MCF 10A (cell line): ENCODE measurements at regions not wholly inside any gene's neighbourhood (a gene's known extent, or its start where the extent isn't known, plus 50 kb on each side); places are given as distances from the start of the nearest gene placed in this dataset.

Experiments
- BruUV-seq: library from RNA; stranded (reverse); fragments of 400-500 nt; replicated peaks from 2 replicates; lab custom pipeline; 2021; lab: Mats Ljungman, UMichigan
- CTCF ChIA-PET: fragments of 300-600 bp; sonication (Branson Sonifier 250); formaldehyde crosslinking; extraction: SDS; loops from one replicate; lab custom pipeline; 2021; ENCODE audit warnings: antibody characterized with exemption, inconsistent platforms; lab: Yijun Ruan, JAX
- POLR2A ChIA-PET: fragments of 300-600, 350-650 bp; sonication (Branson Sonifier 250); formaldehyde crosslinking; extraction: SDS; loops from one replicate; lab custom pipeline; 2020; ENCODE audit warnings: antibody characterized with exemption, inconsistent platforms; lab: Yijun Ruan, JAX
- DNase-seq: peaks from one replicate; pipeline ENCODE4 v3.0.0-alpha.2; 2018; ENCODE audit not compliant: unreplicated experiment
- H3K27ac Mint-ChIP-seq: one replicate; pipeline ENCODE4 v1.8.0; 2022; ENCODE audit warnings: mild to moderate bottlenecking, low read depth, mixed read lengths; ENCODE audit not compliant: unreplicated experiment
- H3K27me3 Mint-ChIP-seq: one replicate; pipeline ENCODE4 v1.8.0; 2022; ENCODE audit warnings: mixed read lengths; ENCODE audit not compliant: insufficient read depth, unreplicated experiment
- H3K36me3 Mint-ChIP-seq: one replicate; pipeline ENCODE4 v1.8.0; 2022; ENCODE audit warnings: mild to moderate bottlenecking, moderate library complexity, mixed read lengths; ENCODE audit not compliant: insufficient read depth, unreplicated experiment
- H3K4me1 Mint-ChIP-seq: one replicate; pipeline ENCODE4 v1.8.0; 2022; ENCODE audit warnings: mixed read lengths; ENCODE audit not compliant: insufficient read depth, unreplicated experiment
- H3K4me3 Mint-ChIP-seq: one replicate; pipeline ENCODE4 v1.8.0; 2022; ENCODE audit warnings: mild to moderate bottlenecking, moderate library complexity, mixed read lengths; ENCODE audit not compliant: unreplicated experiment
- H3K9me3 Mint-ChIP-seq: one replicate; pipeline ENCODE4 v1.8.0; 2022; ENCODE audit warnings: mixed read lengths; ENCODE audit not compliant: unreplicated experiment
- intact Hi-C: fragments of 100-400 bp; cut with micrococcal nuclease; formaldehyde crosslinking; loops from 2 replicates; pipeline ENCODE4 v1.14.1; 2022
- TF ChIP-seq, protein P1 (sequence below): fragments of 200-600 bp; IDR thresholded peaks from one replicate; pipeline ENCODE4 v1.8.0; 2022; ENCODE audit warnings: antibody characterized with exemption, mild to moderate bottlenecking; ENCODE audit not compliant: unreplicated experiment

- TF ChIP-seq, protein P1, sequence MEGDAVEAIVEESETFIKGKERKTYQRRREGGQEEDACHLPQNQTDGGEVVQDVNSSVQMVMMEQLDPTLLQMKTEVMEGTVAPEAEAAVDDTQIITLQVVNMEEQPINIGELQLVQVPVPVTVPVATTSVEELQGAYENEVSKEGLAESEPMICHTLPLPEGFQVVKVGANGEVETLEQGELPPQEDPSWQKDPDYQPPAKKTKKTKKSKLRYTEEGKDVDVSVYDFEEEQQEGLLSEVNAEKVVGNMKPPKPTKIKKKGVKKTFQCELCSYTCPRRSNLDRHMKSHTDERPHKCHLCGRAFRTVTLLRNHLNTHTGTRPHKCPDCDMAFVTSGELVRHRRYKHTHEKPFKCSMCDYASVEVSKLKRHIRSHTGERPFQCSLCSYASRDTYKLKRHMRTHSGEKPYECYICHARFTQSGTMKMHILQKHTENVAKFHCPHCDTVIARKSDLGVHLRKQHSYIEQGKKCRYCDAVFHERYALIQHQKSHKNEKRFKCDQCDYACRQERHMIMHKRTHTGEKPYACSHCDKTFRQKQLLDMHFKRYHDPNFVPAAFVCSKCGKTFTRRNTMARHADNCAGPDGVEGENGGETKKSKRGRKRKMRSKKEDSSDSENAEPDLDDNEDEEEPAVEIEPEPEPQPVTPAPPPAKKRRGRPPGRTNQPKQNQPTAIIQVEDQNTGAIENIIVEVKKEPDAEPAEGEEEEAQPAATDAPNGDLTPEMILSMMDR = no peak
- Mint-ChIP-seq H3K27ac (no peak overlapping the region), H3K36me3 (no peaks in the 10 kb centered on the region), H3K9me3 (no peaks in the 10 kb centered on the region), H3K27me3 (no peaks in the 10 kb centered on the region), H3K4me3 (no peak overlapping the region), H3K4me1 (no peaks in the 10 kb centered on the region)
- ChIA-PET CTCF (interaction anchor here (0.7 to 1.2 kb wide), 2 partner anchors 12 to 115 kb away, joined by 3 to 4 read pairs; no protein-coding TSS in a partner anchor), POLR2A (interaction anchor here (0.6 kb wide), 1 partner anchor 13 kb away, joined by 3 read pairs; no protein-coding TSS in a partner anchor)
- DNase-seq = no peak
- BruUV-seq = no TSS peak
- intact Hi-C loops = no loop called here
Observed at GRCh38 chr3:87375231-87375682, 98.9 kb upstream of the POU1F1 start.

- Mint-ChIP-seq H3K4me3 (no peak overlapping the region), H3K9me3 (no peaks in the 10 kb centered on the region), H3K27me3 (no peaks in the 10 kb centered on the region), H3K4me1 (no peaks in the 10 kb centered on the region), H3K36me3 (no peaks in the 10 kb centered on the region), H3K27ac (no peak overlapping the region)
- BruUV-seq = no TSS peak
- ChIA-PET CTCF (interaction anchor here (1.1 kb wide), 1 partner anchor 19 kb away, joined by 3 read pairs; no protein-coding TSS in a partner anchor), POLR2A (no interaction called here)
- TF ChIP-seq, protein P1 = no peak
- DNase-seq = no peak
- intact Hi-C loops = no loop called here
Observed at GRCh38 chr3:87370007-87370406, 93.6 kb upstream of the POU1F1 start.

GRCh38 chr3:87367736-87368135 is 91.4 kb upstream of the POU1F1 start:
- ChIA-PET POLR2A (no interaction called here), CTCF (no interaction called here)
- no peak for DNase-seq
- Mint-ChIP-seq H3K9me3 (no peaks in the 10 kb centered on the region), H3K27ac (no peak overlapping the region), H3K4me3 (no peak overlapping the region), H3K4me1 (no peaks in the 10 kb centered on the region), H3K27me3 (no peaks in the 10 kb centered on the region), H3K36me3 (no peaks in the 10 kb centered on the region)
- BruUV-seq = no TSS peak
- intact Hi-C loops = no loop called here
- TF ChIP-seq, protein P1 = no peak

DNA sequence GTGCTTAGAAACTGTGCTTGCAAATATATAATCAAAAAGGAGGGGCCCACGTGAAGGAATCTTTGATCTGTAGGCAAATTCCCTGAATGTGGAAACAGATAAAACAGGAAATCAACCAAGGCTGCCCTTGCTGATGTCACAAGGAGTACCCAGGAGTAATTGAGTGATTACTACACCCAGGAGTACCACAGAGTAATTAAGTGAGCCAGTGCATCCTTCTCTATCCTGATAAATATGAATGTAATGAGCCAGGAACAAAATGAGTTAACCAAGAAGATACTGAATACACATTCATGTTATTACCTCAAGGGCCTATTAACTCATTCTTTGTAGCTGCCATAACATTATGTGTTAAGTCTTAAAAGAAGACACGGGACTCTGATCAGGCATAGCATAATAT is 87.3 kb upstream of the POU1F1 start:
- TF ChIP-seq, protein P1 = no peak
- Mint-ChIP-seq H3K9me3 (no peaks in the 10 kb centered on the region), H3K4me1 (no peaks in the 10 kb centered on the region), H3K4me3 (no peak overlapping the region), H3K27ac (no peak overlapping the region), H3K27me3 (no peaks in the 10 kb centered on the region), H3K36me3 (no peaks in the 10 kb centered on the region)
- no peak for DNase-seq
- BruUV-seq = no TSS peak
- CTCF ChIA-PET = interaction anchor here (0.6 to 1.6 kb wide), 3 partner anchors 13 to 465 kb away, joined by 3 to 5 read pairs (median 3); no protein-coding TSS in a partner anchor
- POLR2A ChIA-PET = no interaction called here
- intact Hi-C loops = no loop called here
